HG03342 (cell line): ENCODE measurements at regions not wholly inside any gene's neighbourhood (a gene's known extent, or its start where the extent isn't known, plus 50 kb on each side); places are given as distances from the start of the nearest gene placed in this dataset.

ENCODE experiments used
- ATAC-seq: cut with Tn5 transposase; IDR thresholded peaks from one replicate; pipeline ENCODE4 v1.9.1; 2021; ENCODE audit warnings: mild to moderate bottlenecking, moderate library complexity; ENCODE audit not compliant: unreplicated experiment

- ATAC-seq, result peak; percentile 76
These were observed 802.0 kb downstream of the C6orf118 start for GRCh38 chr6:164507206-164507940.

- no peak for ATAC-seq
These were observed 804.0 kb downstream of the C6orf118 start for GRCh38 chr6:164505425-164505824.

GRCh38 chr6:164502833-164503232 is 806.6 kb downstream of the C6orf118 start:
- no peak for ATAC-seq

GRCh38 chr6:164495882-164496495 is 813.4 kb downstream of the C6orf118 start:
- ATAC-seq, result no peak

- no peak for ATAC-seq
These were observed 831.0 kb downstream of the C6orf118 start for GRCh38 chr6:164478426-164478825.

- ATAC-seq, result no peak
These were observed 831.6 kb downstream of the C6orf118 start for GRCh38 chr6:164477790-164478189.

GRCh38 chr6:164477101-164477500 is 832.3 kb downstream of the C6orf118 start:
- no peak for ATAC-seq

GRCh38 chr6:164469276-164469949 is 840.0 kb downstream of the C6orf118 start:
- ATAC-seq, result no peak

GRCh38 chr6:164455835-164456234 is 853.6 kb downstream of the C6orf118 start:
- ATAC-seq, result no peak

- no peak for ATAC-seq
These were observed 855.6 kb downstream of the C6orf118 start for GRCh38 chr6:164453835-164454234.

GRCh38 chr6:164442572-164442971 is 866.8 kb downstream of the C6orf118 start:
- no peak for ATAC-seq

GRCh38 chr6:164439331-164439730 is 870.1 kb downstream of the C6orf118 start:
- ATAC-seq, result no peak

- no peak for ATAC-seq
These were observed 872.4 kb downstream of the C6orf118 start for GRCh38 chr6:164436976-164437375.

- no peak for ATAC-seq
These were observed 881.5 kb downstream of the C6orf118 start for GRCh38 chr6:164427728-164428402.

GRCh38 chr6:164424489-164424888 is 884.9 kb downstream of the C6orf118 start:
- no peak for ATAC-seq

GRCh38 chr6:164419099-164419498 is 890.3 kb downstream of the C6orf118 start:
- no peak for ATAC-seq

- no peak for ATAC-seq
These were observed 891.2 kb downstream of the C6orf118 start for GRCh38 chr6:164418262-164418588.

GRCh38 chr6:164417537-164418261 is 891.7 kb downstream of the C6orf118 start:
- ATAC-seq, result no peak

GRCh38 chr6:164415832-164416563 is 893.4 kb downstream of the C6orf118 start:
- no peak for ATAC-seq

GRCh38 chr6:164414695-164415094 is 894.7 kb downstream of the C6orf118 start:
- no peak for ATAC-seq
